Transverse colon (tissue), 4 donors: ENCODE measurements at regions not wholly inside any gene's neighbourhood (a gene's known extent, or its start where the extent isn't known, plus 50 kb on each side); places are given as distances from the start of the nearest gene placed in this dataset.

ENCODE experiments used
- DNase-seq: peaks from one replicate; pipeline ENCODE4 v3.0.0-alpha.2; 2019
- H3K27ac ChIP-seq, 4 donors: fragments of 200-600 bp; sonication (generic); 2 replicates each; pipeline ENCODE4 v1.5.1; 2016 to 2018; ENCODE audit warnings: inconsistent platforms in 4 of 4
- H3K27me3 ChIP-seq: fragments of 200-600 bp; sonication (generic); 2 replicates; pipeline ENCODE4 v1.5.1; 2017; ENCODE audit warnings: inconsistent platforms
- H3K36me3 ChIP-seq, 4 donors: fragments of 200-600 bp; sonication (generic); 2 replicates each; pipeline ENCODE4 v1.5.1; 2017 to 2019; ENCODE audit warnings: inconsistent platforms in 4 of 4
- H3K4me1 ChIP-seq, 4 donors: fragments of 200-600 bp; sonication (generic); 2 replicates each; pipeline ENCODE4 v1.5.1; 2017 to 2020; ENCODE audit warnings: inconsistent platforms in 4 of 4
- H3K4me3 ChIP-seq, 4 donors: fragments of 200-600 bp; sonication (generic); 1 replicate in 1 of 4; 2 replicates in 3 of 4; pipeline versions ENCODE4 v1.5.1 to v1.6.1; 2017 to 2019; ENCODE audit warnings: inconsistent platforms in 4 of 4
- H3K9me3 ChIP-seq, 2 donors: fragments of 200-600 bp; sonication (generic); 2 replicates each; pipeline ENCODE4 v1.5.1; 2017 to 2019; ENCODE audit warnings: inconsistent platforms in 2 of 2
- EP300 ChIP-seq: sonication (generic); formaldehyde crosslinking; IDR thresholded peaks from one replicate; pipeline ENCODE4 v1.6.1; 2017; ENCODE audit warnings: antibody characterized with exemption, low read depth
- POLR2A ChIP-seq: fragments of 450-650 bp; IDR thresholded peaks from one replicate; pipeline ENCODE4 v1.6.1; 2016; ENCODE audit warnings: antibody characterized with exemption, mild to moderate bottlenecking, moderate library complexity
- POLR2AphosphoS5 ChIP-seq, 3 donors: sonication (generic); formaldehyde crosslinking; IDR thresholded peaks; one replicate each; pipeline ENCODE4 v1.6.1; 2016; ENCODE audit warnings: antibody characterized with exemption in 3 of 3
- whole genome bisulfite sequencing, 2 donors: methylation state at CpG; one replicate each; pipeline ENCODE4 v1.1.5; 2018; ENCODE audit warnings: low coverage in 1 of 2; 5-methylcytosine and 5-hydroxymethylcytosine counted together
- in situ Hi-C, 4 donors: fragments of 200-750 bp; cut with MboI; loops; one replicate each; pipeline versions ENCODE4 v1.15.0 to v1.15.1; 2017; ENCODE audit warnings: low sequenced_read_pairs in 3 of 4, low pct_ligation_motif_present in 1 of 4, low pct_unique_long_range_greater_than_20kb in 1 of 4
- intact Hi-C: fragments of 100-400 bp; cut with DNase I; formaldehyde crosslinking; loops from one replicate; pipeline ENCODE4 v1.15.1; 2023; ENCODE audit warnings: low total_unique reads
- TF ChIP-seq, protein P1 (sequence below), 5 experiments: fragments of 200-600 bp in 3 of 5; fragments of 450-650 bp in 2 of 5; sonication (generic) in 3 of 5; IDR thresholded peaks; 1 replicate in 2 of 5; 2 replicates in 3 of 5; pipeline ENCODE4 v1.5.1; 2016 to 2017; ENCODE audit warnings: antibody characterized with exemption in 5 of 5, inconsistent platforms in 3 of 5, mild to moderate bottlenecking in 2 of 5, moderate library complexity in 1 of 5

DNA sequence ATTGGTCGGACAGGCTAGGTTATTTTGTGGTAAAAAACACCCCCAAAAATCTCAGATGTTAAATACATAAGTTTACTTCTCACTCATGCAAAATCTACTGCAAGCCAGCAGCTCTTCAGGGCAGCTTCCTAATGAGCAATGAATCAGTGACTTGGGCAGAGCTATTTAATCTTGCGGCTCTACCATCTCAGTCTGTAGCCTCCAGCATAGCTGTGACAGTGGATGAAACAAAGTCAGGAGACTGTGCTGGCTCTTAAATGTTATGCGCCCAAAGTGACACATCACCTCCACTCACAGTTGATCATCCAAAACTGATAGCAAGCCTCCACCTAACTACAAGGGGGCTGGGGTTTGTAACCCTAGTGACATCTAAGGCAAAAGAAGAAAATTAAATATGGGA is 571.9 kb downstream of the METTL4 start:
- Histone ChIP-seq H3K4me3 (no peak overlapping the region), H3K9me3 (no peaks in the 10 kb centered on the region), H3K36me3 (no peaks in the 10 kb centered on the region), H3K27ac (no peak overlapping the region), H3K4me1 (no peaks in the 10 kb centered on the region), H3K27me3 (no peaks in the 10 kb centered on the region)
- WGBS, 2 donors = 50 to 89% methylated on average over 1 to 3 of the region's 3 CpGs
- TF ChIP-seq, protein P1, sequence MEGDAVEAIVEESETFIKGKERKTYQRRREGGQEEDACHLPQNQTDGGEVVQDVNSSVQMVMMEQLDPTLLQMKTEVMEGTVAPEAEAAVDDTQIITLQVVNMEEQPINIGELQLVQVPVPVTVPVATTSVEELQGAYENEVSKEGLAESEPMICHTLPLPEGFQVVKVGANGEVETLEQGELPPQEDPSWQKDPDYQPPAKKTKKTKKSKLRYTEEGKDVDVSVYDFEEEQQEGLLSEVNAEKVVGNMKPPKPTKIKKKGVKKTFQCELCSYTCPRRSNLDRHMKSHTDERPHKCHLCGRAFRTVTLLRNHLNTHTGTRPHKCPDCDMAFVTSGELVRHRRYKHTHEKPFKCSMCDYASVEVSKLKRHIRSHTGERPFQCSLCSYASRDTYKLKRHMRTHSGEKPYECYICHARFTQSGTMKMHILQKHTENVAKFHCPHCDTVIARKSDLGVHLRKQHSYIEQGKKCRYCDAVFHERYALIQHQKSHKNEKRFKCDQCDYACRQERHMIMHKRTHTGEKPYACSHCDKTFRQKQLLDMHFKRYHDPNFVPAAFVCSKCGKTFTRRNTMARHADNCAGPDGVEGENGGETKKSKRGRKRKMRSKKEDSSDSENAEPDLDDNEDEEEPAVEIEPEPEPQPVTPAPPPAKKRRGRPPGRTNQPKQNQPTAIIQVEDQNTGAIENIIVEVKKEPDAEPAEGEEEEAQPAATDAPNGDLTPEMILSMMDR (IDR thresholded peaks at IDR 0.05) = no peak
- TF ChIP-seq EP300 (no peak), POLR2AphosphoS5 (IDR thresholded peaks at IDR 0.05) (no peak), POLR2A (no peak)
- in situ Hi-C loops (no loop called here), intact Hi-C loops (no loop called here)
- no peak for DNase-seq

- 88 to 100% methylated on average over 1 to 2 of the region's 2 CpGs for WGBS, 2 donors
- no peak overlapping the region for H3K27ac ChIP-seq
- in situ Hi-C loops = no loop called here
- H3K27me3 ChIP-seq = no peaks in the 10 kb centered on the region
- H3K36me3 ChIP-seq = no peaks in the 10 kb centered on the region
- H3K9me3 ChIP-seq = no peaks in the 10 kb centered on the region
- H3K4me3 ChIP-seq = no peak overlapping the region
- intact Hi-C loops = no loop called here
- TF ChIP-seq, protein P1 (IDR thresholded peaks at IDR 0.05) = no peak
- TF ChIP-seq EP300 (no peak), POLR2AphosphoS5 (IDR thresholded peaks at IDR 0.05) (no peak), POLR2A (no peak)
- no peaks in the 10 kb centered on the region for H3K4me1 ChIP-seq
- no peak for DNase-seq
Observed at GRCh38 chr18:2002151-2002550, 569.2 kb downstream of the METTL4 start.

- no peaks in the 10 kb centered on the region for H3K27me3 ChIP-seq
- no peaks in the 10 kb centered on the region for H3K9me3 ChIP-seq
- H3K27ac ChIP-seq = no peak overlapping the region
- H3K4me1 ChIP-seq = no peaks in the 10 kb centered on the region
- WGBS, 2 donors = 50 to 69% methylated on average over 2 to 7 of the region's 7 CpGs
- DNase-seq = no peak
- no peaks in the 10 kb centered on the region for H3K36me3 ChIP-seq
- no peak overlapping the region for H3K4me3 ChIP-seq
- TF ChIP-seq EP300 (no peak), POLR2A (no peak), POLR2AphosphoS5 (IDR thresholded peaks at IDR 0.05) (no peak)
- TF ChIP-seq, protein P1 (IDR thresholded peaks at IDR 0.05) = no peak
- in situ Hi-C loops = no loop called here
- intact Hi-C loops = no loop called here
Observed at GRCh38 chr18:2002604-2003003, 568.7 kb downstream of the METTL4 start.

GRCh38 chr18:2009942-2010697 is 561.2 kb downstream of the METTL4 start:
- H3K9me3 ChIP-seq = no peaks in the 10 kb centered on the region
- no peak for DNase-seq
- no peak overlapping the region for H3K27ac ChIP-seq
- in situ Hi-C loops = no loop called here
- intact Hi-C loops = no loop called here
- no peak overlapping the region for H3K4me3 ChIP-seq
- no peaks in the 10 kb centered on the region for H3K4me1 ChIP-seq
- no peaks in the 10 kb centered on the region for H3K27me3 ChIP-seq
- TF ChIP-seq POLR2AphosphoS5 (IDR thresholded peaks at IDR 0.05) (no peak), POLR2A (no peak), EP300 (no peak)
- TF ChIP-seq, protein P1 (IDR thresholded peaks at IDR 0.05) = no peak
- WGBS, 2 donors = 53 to 77% methylated on average over 2 of the region's 2 CpGs
- no peaks in the 10 kb centered on the region for H3K36me3 ChIP-seq
